ENCODE measurements at regions not wholly inside any gene's neighbourhood (a gene's known extent, or its start where the extent isn't known, plus 50 kb on each side); places are given as distances from the start of the nearest gene placed in this dataset.

DNA sequence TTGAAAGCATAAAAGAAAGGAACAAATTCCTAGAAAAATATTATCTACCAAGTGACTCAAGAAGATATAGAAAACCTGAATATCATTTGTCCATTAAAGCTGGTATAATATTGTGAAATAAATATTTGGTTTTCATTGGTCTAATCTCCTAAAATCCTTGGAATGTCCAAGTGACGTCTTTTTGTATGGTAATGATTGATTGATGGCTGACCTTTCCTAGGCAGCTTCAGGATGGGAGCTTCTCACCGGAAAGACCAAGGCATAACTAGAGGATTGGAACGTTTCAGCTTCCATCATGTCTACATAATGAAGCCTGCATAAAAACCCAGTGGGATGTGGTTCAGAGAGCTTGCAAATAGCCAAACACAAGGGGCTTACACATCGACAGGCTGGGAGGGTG lies 57.6 kb upstream of the MAN1A1 start:
- TF ChIP-seq EP300 (IDR thresholded peaks at IDR 0.05; ENCODE audit: borderline replicate concordance in 1 of 2, low read depth in 1 of 2, low read length in 1 of 2) = no peak
- TF ChIP-seq CTCF (IDR thresholded peaks at IDR 0.05) = no peak
- no peak for TF ChIP-seq TEAD4 (IDR thresholded peaks at IDR 0.05; ENCODE audit: borderline replicate concordance, insufficient read depth)
- no peak for TF ChIP-seq RXRA (IDR thresholded peaks at IDR 0.05; ENCODE audit: borderline replicate concordance, low read depth)
- TF ChIP-seq TAF1 (IDR thresholded peaks at IDR 0.05; ENCODE audit: borderline replicate concordance, low read depth, low read length) = no peak
- no peak for TF ChIP-seq JUND (IDR thresholded peaks at IDR 0.05)
